ENCODE measurements at regions not wholly inside any gene's neighbourhood (a gene's known extent, or its start where the extent isn't known, plus 50 kb on each side); places are given as distances from the start of the nearest gene placed in this dataset.

- TF ChIP-seq POLR2AphosphoS5 (IDR thresholded peaks at IDR 0.05) = no peak
- TF ChIP-seq, protein P1, sequence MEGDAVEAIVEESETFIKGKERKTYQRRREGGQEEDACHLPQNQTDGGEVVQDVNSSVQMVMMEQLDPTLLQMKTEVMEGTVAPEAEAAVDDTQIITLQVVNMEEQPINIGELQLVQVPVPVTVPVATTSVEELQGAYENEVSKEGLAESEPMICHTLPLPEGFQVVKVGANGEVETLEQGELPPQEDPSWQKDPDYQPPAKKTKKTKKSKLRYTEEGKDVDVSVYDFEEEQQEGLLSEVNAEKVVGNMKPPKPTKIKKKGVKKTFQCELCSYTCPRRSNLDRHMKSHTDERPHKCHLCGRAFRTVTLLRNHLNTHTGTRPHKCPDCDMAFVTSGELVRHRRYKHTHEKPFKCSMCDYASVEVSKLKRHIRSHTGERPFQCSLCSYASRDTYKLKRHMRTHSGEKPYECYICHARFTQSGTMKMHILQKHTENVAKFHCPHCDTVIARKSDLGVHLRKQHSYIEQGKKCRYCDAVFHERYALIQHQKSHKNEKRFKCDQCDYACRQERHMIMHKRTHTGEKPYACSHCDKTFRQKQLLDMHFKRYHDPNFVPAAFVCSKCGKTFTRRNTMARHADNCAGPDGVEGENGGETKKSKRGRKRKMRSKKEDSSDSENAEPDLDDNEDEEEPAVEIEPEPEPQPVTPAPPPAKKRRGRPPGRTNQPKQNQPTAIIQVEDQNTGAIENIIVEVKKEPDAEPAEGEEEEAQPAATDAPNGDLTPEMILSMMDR (IDR thresholded peaks at IDR 0.05) = no peak
Measured at GRCh38 chr13:91228940-91229339, 118.5 kb upstream of the MIR17HG start.
